Omental fat pad (tissue), 3 donors: ENCODE measurements at regions not wholly inside any gene's neighbourhood (a gene's known extent, or its start where the extent isn't known, plus 50 kb on each side); places are given as distances from the start of the nearest gene placed in this dataset.

Experiments used
- ATAC-seq: fragments of 150-250 bp; one replicate; pipeline ENCODE4 v1.9.1; 2016; ENCODE audit warnings: mild to moderate bottlenecking, moderate library complexity; ENCODE audit not compliant: low FRiP score
- DNase-seq: peaks from one replicate; pipeline ENCODE4 v3.0.0-alpha.2; 2019; ENCODE audit warnings: low spot score
- TF ChIP-seq, protein P1 (sequence below), 3 donors: fragments of 450-650 bp; IDR thresholded peaks; one replicate each; pipeline ENCODE4 v1.5.1; 2016 to 2017; ENCODE audit warnings: antibody characterized with exemption in 3 of 3, mild to moderate bottlenecking in 3 of 3, moderate library complexity in 2 of 3

- TF ChIP-seq, protein P1, sequence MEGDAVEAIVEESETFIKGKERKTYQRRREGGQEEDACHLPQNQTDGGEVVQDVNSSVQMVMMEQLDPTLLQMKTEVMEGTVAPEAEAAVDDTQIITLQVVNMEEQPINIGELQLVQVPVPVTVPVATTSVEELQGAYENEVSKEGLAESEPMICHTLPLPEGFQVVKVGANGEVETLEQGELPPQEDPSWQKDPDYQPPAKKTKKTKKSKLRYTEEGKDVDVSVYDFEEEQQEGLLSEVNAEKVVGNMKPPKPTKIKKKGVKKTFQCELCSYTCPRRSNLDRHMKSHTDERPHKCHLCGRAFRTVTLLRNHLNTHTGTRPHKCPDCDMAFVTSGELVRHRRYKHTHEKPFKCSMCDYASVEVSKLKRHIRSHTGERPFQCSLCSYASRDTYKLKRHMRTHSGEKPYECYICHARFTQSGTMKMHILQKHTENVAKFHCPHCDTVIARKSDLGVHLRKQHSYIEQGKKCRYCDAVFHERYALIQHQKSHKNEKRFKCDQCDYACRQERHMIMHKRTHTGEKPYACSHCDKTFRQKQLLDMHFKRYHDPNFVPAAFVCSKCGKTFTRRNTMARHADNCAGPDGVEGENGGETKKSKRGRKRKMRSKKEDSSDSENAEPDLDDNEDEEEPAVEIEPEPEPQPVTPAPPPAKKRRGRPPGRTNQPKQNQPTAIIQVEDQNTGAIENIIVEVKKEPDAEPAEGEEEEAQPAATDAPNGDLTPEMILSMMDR (IDR thresholded peaks at IDR 0.05) = no peak
- ATAC-seq (no peak), DNase-seq (no peak)
These were observed 200.3 kb upstream of the TENM3 start for GRCh38 chr4:182042945-182043344.

- ATAC-seq (no peak), DNase-seq (no peak)
- TF ChIP-seq, protein P1 (IDR thresholded peaks at IDR 0.05) = no peak
These were observed 194.3 kb upstream of the TENM3 start for GRCh38 chr4:182048871-182049270.

- DNase-seq = no peak
- TF ChIP-seq, protein P1 (IDR thresholded peaks at IDR 0.05) = no peak
These were observed 186.3 kb upstream of the TENM3 start for GRCh38 chr4:182056866-182057265.

GRCh38 chr4:182062458-182062857 is 180.7 kb upstream of the TENM3 start:
- ATAC-seq (no peak), DNase-seq (no peak)
- TF ChIP-seq, protein P1 (IDR thresholded peaks at IDR 0.05) = no peak

More at GRCh38 chr4:182056866-182057265, 186.3 kb upstream of the TENM3 start:
- ATAC-seq = no peak

- TF ChIP-seq, protein P1 (IDR thresholded peaks at IDR 0.05) = no peak
- ATAC-seq (peak; percentile 70), DNase-seq (no peak)
These were observed 180.3 kb upstream of the TENM3 start for GRCh38 chr4:182062936-182063335.

DNA sequence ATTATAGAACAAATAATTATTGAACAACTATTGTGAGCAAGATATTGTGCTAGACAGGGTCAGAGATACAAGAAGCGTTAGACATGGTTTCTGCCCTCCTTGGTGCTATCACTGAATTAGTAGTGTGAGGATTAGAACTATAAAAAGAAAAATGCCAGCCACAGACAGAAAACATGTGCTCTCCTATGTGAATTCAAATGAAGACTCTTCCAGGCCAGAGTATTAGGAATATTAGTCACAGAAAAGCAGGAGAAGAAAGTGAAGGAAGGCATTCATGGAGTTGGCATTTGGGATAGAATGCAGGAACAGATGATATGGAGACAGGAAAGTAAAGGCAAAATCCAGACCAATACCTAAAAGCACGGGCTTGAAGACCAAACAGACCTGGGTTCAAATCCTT is 179.6 kb upstream of the TENM3 start:
- DNase-seq (no peak), ATAC-seq (no peak)
- TF ChIP-seq, protein P1 (IDR thresholded peaks at IDR 0.05) = no peak

DNA sequence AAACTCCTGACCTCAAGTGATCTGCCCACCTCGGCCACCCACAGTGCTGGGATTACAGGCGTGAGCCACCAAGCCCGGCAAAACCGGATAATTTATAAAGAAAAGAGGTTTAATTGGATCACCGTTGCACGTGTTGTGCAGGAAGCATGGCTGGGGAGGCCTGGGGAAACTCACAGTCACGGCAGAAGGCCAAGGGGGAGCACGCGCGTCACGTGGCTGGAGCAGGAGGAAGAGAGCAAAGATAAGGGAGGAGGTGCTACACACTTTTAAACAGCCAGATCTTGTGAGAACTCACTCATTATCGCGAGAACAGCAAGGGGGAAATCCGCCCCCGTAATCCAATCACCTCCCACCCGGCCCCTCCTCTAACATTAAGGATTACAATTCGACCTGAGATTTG is 177.9 kb upstream of the TENM3 start:
- TF ChIP-seq, protein P1 (IDR thresholded peaks at IDR 0.05) = no peak
- DNase-seq (no peak), ATAC-seq (no peak)
